C4-2B (cell line): ENCODE measurements at regions not wholly inside any gene's neighbourhood (a gene's known extent, or its start where the extent isn't known, plus 50 kb on each side); places are given as distances from the start of the nearest gene placed in this dataset.

Experiments used
- CTCF ChIP-seq: fragments of 450-650 bp; conservative IDR thresholded peaks from 2 replicates; pipeline ENCODE4 v1.5.1; 2017; ENCODE audit warnings: mild to moderate bottlenecking
- ZFX ChIP-seq: fragments of 450-650 bp; IDR thresholded peaks from 2 replicates; pipeline ENCODE4 v1.6.1; 2017

GRCh38 chr11:112722148-112722547 is 239.1 kb upstream of the NCAM1 start:
- no peak for TF ChIP-seq CTCF
- no peak for TF ChIP-seq ZFX
